CD4-positive, alpha-beta T cell (primary cell): ENCODE measurements at regions not wholly inside any gene's neighbourhood (a gene's known extent, or its start where the extent isn't known, plus 50 kb on each side); places are given as distances from the start of the nearest gene placed in this dataset.

Source experiments
- ATAC-seq: fragments of 200-7000 bp; cut with Tn5 transposase; one replicate; pipeline ENCODE4 v1.10.0; 2022; ENCODE audit warnings: mild to moderate bottlenecking; ENCODE audit not compliant: poor library complexity
- CTCF ChIA-PET: fragments of 350-600 bp; sonication (Branson Sonifier 250); formaldehyde crosslinking; loops from one replicate; lab custom pipeline; 2021; ENCODE audit warnings: antibody characterized with exemption, inconsistent platforms; lab: Charles Lee
- POLR2A ChIA-PET: fragments of 350-600 bp; sonication (Branson Sonifier 250); formaldehyde crosslinking; loops from one replicate; lab custom pipeline; 2021; ENCODE audit warnings: antibody characterized with exemption, inconsistent platforms; lab: Charles Lee
- DNase-seq, 14 experiments: peaks; one replicate each; pipeline ENCODE4 v3.0.0-alpha.2; 2013 to 2020; ENCODE audit warnings: mixed read lengths in 2 of 14
- H3K27ac ChIP-seq, 2 donors: one replicate each; pipeline versions ENCODE4 v1.5.1 to v1.7.0; 2013; ENCODE audit warnings: low read length in 2 of 2, low read depth in 1 of 2, mild to moderate bottlenecking in 1 of 2
- H3K27me3 ChIP-seq, 2 experiments: 1 replicate in 1 of 2; 2 replicates in 1 of 2; pipeline versions ENCODE4 v1.6.1 to v1.7.0; 2013; ENCODE audit warnings: low read length in 2 of 2, control low read depth in 1 of 2, mild to moderate bottlenecking in 1 of 2, moderate library complexity in 1 of 2; ENCODE audit not compliant: insufficient read depth in 2 of 2, control insufficient read depth in 1 of 2
- H3K36me3 ChIP-seq: one replicate; pipeline ENCODE4 v1.6.1; 2013; ENCODE audit warnings: low read length, control low read depth; ENCODE audit not compliant: insufficient read depth
- H3K4me1 ChIP-seq: one replicate; pipeline ENCODE4 v1.6.1; 2013; ENCODE audit warnings: low read length, control low read depth; ENCODE audit not compliant: insufficient read depth
- H3K4me3 ChIP-seq: one replicate; pipeline ENCODE4 v1.5.1; 2013; ENCODE audit warnings: mild to moderate bottlenecking, low read length, moderate library complexity
- H3K9me3 ChIP-seq, 2 experiments: 1 replicate in 1 of 2; 2 replicates in 1 of 2; pipeline versions ENCODE4 v1.6.1 to v1.7.0; 2013; ENCODE audit warnings: low read length in 2 of 2, mild to moderate bottlenecking in 2 of 2, control low read depth in 1 of 2, moderate library complexity in 1 of 2; ENCODE audit not compliant: control insufficient read depth in 1 of 2, insufficient read depth in 1 of 2
- H3K27ac Mint-ChIP-seq: one replicate; pipeline ENCODE4 v1.8.0; 2020; ENCODE audit warnings: mixed read lengths
- H3K27me3 Mint-ChIP-seq: one replicate; pipeline ENCODE4 v1.8.0; 2021; ENCODE audit warnings: mixed read lengths
- H3K36me3 Mint-ChIP-seq: one replicate; pipeline ENCODE4 v1.8.0; 2021; ENCODE audit warnings: low read depth, mixed read lengths
- H3K4me1 Mint-ChIP-seq: one replicate; pipeline ENCODE4 v1.8.0; 2021; ENCODE audit warnings: low read depth, mixed read lengths
- H3K4me3 Mint-ChIP-seq: one replicate; pipeline ENCODE4 v1.8.0; 2020; ENCODE audit warnings: mild to moderate bottlenecking, mixed read lengths
- H3K9me3 Mint-ChIP-seq: one replicate; pipeline ENCODE4 v1.8.0; 2020; ENCODE audit warnings: mixed read lengths
- CTCF ChIP-seq: fragments of 200-600 bp; IDR thresholded peaks from one replicate; pipeline ENCODE4 v1.8.0; 2022; ENCODE audit warnings: antibody characterized with exemption, mild to moderate bottlenecking
- intact Hi-C, 2 experiments: fragments of 100-400 bp; cut with DNase I in 1 of 2; cut with micrococcal nuclease in 1 of 2; formaldehyde crosslinking; loops; one replicate each; pipeline versions ENCODE4 v1.15.1 to v1.9.0; 2023 to 2025; cut with DNase I, micrococcal nuclease

GRCh38 chr15:38010395-38010794, 76.0 kb downstream of the TMCO5A start:
- no peaks in the 10 kb centered on the region for H3K4me1 Mint-ChIP-seq
- Histone ChIP-seq H3K4me1 (no peaks in the 10 kb centered on the region), H3K36me3 (no peaks in the 10 kb centered on the region), H3K27me3 (no peaks in the 10 kb centered on the region), H3K9me3 (peaks cover 0 to 5% of the 10 kb centered on the region in 2 experiments), H3K27ac (no peak overlapping the region), H3K4me3 (no peak overlapping the region)
- H3K4me3 Mint-ChIP-seq = no peak overlapping the region
- CTCF ChIA-PET = no interaction called here
- POLR2A ChIA-PET = no interaction called here
- H3K27ac Mint-ChIP-seq = no peak overlapping the region
- H3K9me3 Mint-ChIP-seq = no peaks in the 10 kb centered on the region
- intact Hi-C loops = no loop called here
- TF ChIP-seq CTCF = no peak
- ATAC-seq (no peak), DNase-seq (no peak)
- no peaks in the 10 kb centered on the region for H3K27me3 Mint-ChIP-seq
- no peaks in the 10 kb centered on the region for H3K36me3 Mint-ChIP-seq

- ChIA-PET CTCF (no interaction called here), POLR2A (no interaction called here)
- no peaks in the 10 kb centered on the region for H3K4me1 Mint-ChIP-seq
- H3K4me3 Mint-ChIP-seq = no peak overlapping the region
- H3K36me3 Mint-ChIP-seq = no peaks in the 10 kb centered on the region
- intact Hi-C loops = no loop called here
- TF ChIP-seq CTCF = no peak
- no peak overlapping the region for H3K27ac ChIP-seq
- ATAC-seq = no peak
- no peak overlapping the region for H3K27ac Mint-ChIP-seq
- no peaks in the 10 kb centered on the region for H3K9me3 Mint-ChIP-seq
- H3K27me3 Mint-ChIP-seq = no peaks in the 10 kb centered on the region
- H3K4me1 ChIP-seq = no peaks in the 10 kb centered on the region
- H3K27me3 ChIP-seq = no peaks in the 10 kb centered on the region
- H3K36me3 ChIP-seq = no peaks in the 10 kb centered on the region
- DNase-seq = no peak
- peaks cover 0 to 5% of the 10 kb centered on the region in 2 experiments for H3K9me3 ChIP-seq
- no peak overlapping the region for H3K4me3 ChIP-seq
Observed at GRCh38 chr15:38012894-38013293, 78.5 kb downstream of the TMCO5A start.

- Histone ChIP-seq H3K9me3 (no peaks in the 10 kb centered on the region), H3K36me3 (no peaks in the 10 kb centered on the region), H3K4me1 (no peaks in the 10 kb centered on the region), H3K4me3 (no peak overlapping the region), H3K27me3 (no peaks in the 10 kb centered on the region), H3K27ac (no peak overlapping the region)
- POLR2A ChIA-PET = no interaction called here
- Mint-ChIP-seq H3K4me1 (no peaks in the 10 kb centered on the region), H3K27ac (no peak overlapping the region), H3K9me3 (no peaks in the 10 kb centered on the region), H3K36me3 (no peaks in the 10 kb centered on the region), H3K4me3 (no peak overlapping the region), H3K27me3 (no peaks in the 10 kb centered on the region)
- intact Hi-C loops = loop anchor here in 1 of 2 experiments (5.0 kb wide), 1 partner anchor 330 kb away; no protein-coding TSS in a partner anchor
- CTCF ChIA-PET = no interaction called here
- no peak for TF ChIP-seq CTCF
- DNase-seq (peak in 2 of 14 experiments; percentile 41 to 59), ATAC-seq (no peak)
Observed at GRCh38 chr15:38017721-38018120, 83.3 kb downstream of the TMCO5A start.
